GM19467 (cell line): ENCODE measurements at regions not wholly inside any gene's neighbourhood (a gene's known extent, or its start where the extent isn't known, plus 50 kb on each side); places are given as distances from the start of the nearest gene placed in this dataset.

Experiments used
- ATAC-seq: cut with Tn5 transposase; IDR thresholded peaks from one replicate; pipeline ENCODE4 v1.9.1; 2021; ENCODE audit warnings: mild to moderate bottlenecking, moderate library complexity; ENCODE audit not compliant: unreplicated experiment

GRCh38 chr3:181457190-181457589, 254.5 kb upstream of the SOX2 start:
- ATAC-seq, result no peak

GRCh38 chr3:181455276-181455675, 256.4 kb upstream of the SOX2 start:
- ATAC-seq, result no peak

- ATAC-seq, result no peak
Measured at GRCh38 chr3:181454451-181455027, 257.2 kb upstream of the SOX2 start.

GRCh38 chr3:181446741-181447140, 265.0 kb upstream of the SOX2 start:
- ATAC-seq, result no peak

- ATAC-seq, result no peak
Measured at GRCh38 chr3:181442066-181442465, 269.7 kb upstream of the SOX2 start.

- no peak for ATAC-seq
Measured at GRCh38 chr3:181432992-181433391, 278.7 kb upstream of the SOX2 start.

- no peak for ATAC-seq
Measured at GRCh38 chr3:181431748-181432147, 280.0 kb upstream of the SOX2 start.

- no peak for ATAC-seq
Measured at GRCh38 chr3:181425074-181425473, 286.7 kb upstream of the SOX2 start.

- ATAC-seq, result no peak
Measured at GRCh38 chr3:181418233-181418632, 293.5 kb upstream of the SOX2 start.

- ATAC-seq, result no peak
Measured at GRCh38 chr3:181417748-181418147, 294.0 kb upstream of the SOX2 start.

GRCh38 chr3:181410870-181411269, 300.9 kb upstream of the SOX2 start:
- ATAC-seq, result no peak

GRCh38 chr3:181403876-181404660, 307.7 kb upstream of the SOX2 start:
- no peak for ATAC-seq

- ATAC-seq, result no peak
Measured at GRCh38 chr3:181402347-181402746, 309.4 kb upstream of the SOX2 start.

- ATAC-seq, result no peak
Measured at GRCh38 chr3:181384970-181385369, 326.8 kb upstream of the SOX2 start.

GRCh38 chr3:181383760-181384159, 328.0 kb upstream of the SOX2 start:
- ATAC-seq, result no peak

- ATAC-seq, result no peak
Measured at GRCh38 chr3:181383201-181383600, 328.5 kb upstream of the SOX2 start.

- ATAC-seq, result no peak
Measured at GRCh38 chr3:181382656-181383055, 329.1 kb upstream of the SOX2 start.

GRCh38 chr3:181379278-181379677, 332.4 kb upstream of the SOX2 start:
- ATAC-seq, result no peak

GRCh38 chr3:181369637-181370036, 342.1 kb upstream of the SOX2 start:
- ATAC-seq, result no peak

- no peak for ATAC-seq
Measured at GRCh38 chr3:181363231-181363630, 348.5 kb upstream of the SOX2 start.

GRCh38 chr3:181362378-181362777, 349.3 kb upstream of the SOX2 start:
- ATAC-seq, result no peak

GRCh38 chr3:181358562-181358961, 353.2 kb upstream of the SOX2 start:
- no peak for ATAC-seq

- no peak for ATAC-seq
Measured at GRCh38 chr3:181358060-181358459, 353.7 kb upstream of the SOX2 start.
